Osteoblast (primary cell): ENCODE measurements at regions not wholly inside any gene's neighbourhood (a gene's known extent, or its start where the extent isn't known, plus 50 kb on each side); places are given as distances from the start of the nearest gene placed in this dataset.

Source experiments
- DNase-seq: peaks from one replicate; pipeline ENCODE4 v3.0.0; 2011; ENCODE audit warnings: low spot score, mixed read lengths; ENCODE audit not compliant: insufficient read length; ENCODE audit errors: missing footprints
- H2AFZ ChIP-seq: 2 replicates; pipeline ENCODE4 v1.6.0; 2011; ENCODE audit warnings: mild to moderate bottlenecking, low read length
- H3K27ac ChIP-seq: 2 replicates; pipeline ENCODE4 v1.5.1; 2011; ENCODE audit warnings: mild to moderate bottlenecking, low read depth, low read length, moderate library complexity
- H3K27me3 ChIP-seq: 2 replicates; pipeline ENCODE4 v1.6.0; 2012; ENCODE audit warnings: mild to moderate bottlenecking, control low read depth, inconsistent platforms, low read length, moderate library complexity; ENCODE audit not compliant: insufficient read depth
- H3K36me3 ChIP-seq: 2 replicates; pipeline ENCODE4 v1.5.1; 2011; ENCODE audit warnings: mild to moderate bottlenecking, low read length, control low read depth, moderate library complexity; ENCODE audit not compliant: insufficient read depth
- H3K4me1 ChIP-seq: 2 replicates; pipeline ENCODE4 v1.5.1; 2011; ENCODE audit warnings: mild to moderate bottlenecking, low read length, control low read depth, moderate library complexity; ENCODE audit not compliant: insufficient read depth
- H3K4me2 ChIP-seq: 2 replicates; pipeline ENCODE4 v1.6.0; 2011; ENCODE audit warnings: mild to moderate bottlenecking, low read length; ENCODE audit not compliant: insufficient read depth
- H3K4me3 ChIP-seq: fragments of 200-600 bp; sonication (generic); 3 replicates; pipeline ENCODE4 v1.5.1; 2012; ENCODE audit warnings: mild to moderate bottlenecking, low read length, inconsistent platforms; ENCODE audit not compliant: insufficient read depth
- H3K79me2 ChIP-seq: 2 replicates; pipeline ENCODE4 v1.6.0; 2012; ENCODE audit warnings: mild to moderate bottlenecking, low read length, control low read depth, inconsistent platforms; ENCODE audit not compliant: insufficient read depth
- H3K9me3 ChIP-seq: 2 replicates; pipeline ENCODE4 v1.5.1; 2011; ENCODE audit warnings: low read depth, low read length, control low read depth
- H4K20me1 ChIP-seq: 2 replicates; pipeline ENCODE4 v1.6.0; 2012; ENCODE audit warnings: mild to moderate bottlenecking, low read length, control low read depth; ENCODE audit not compliant: insufficient read depth
- TF ChIP-seq, protein P1 (sequence below): IDR thresholded peaks from 2 replicates; pipeline ENCODE4 v1.5.1; 2011; ENCODE audit warnings: mild to moderate bottlenecking, low read depth, low read length, moderate library complexity; ENCODE audit errors: extremely low read depth

DNA sequence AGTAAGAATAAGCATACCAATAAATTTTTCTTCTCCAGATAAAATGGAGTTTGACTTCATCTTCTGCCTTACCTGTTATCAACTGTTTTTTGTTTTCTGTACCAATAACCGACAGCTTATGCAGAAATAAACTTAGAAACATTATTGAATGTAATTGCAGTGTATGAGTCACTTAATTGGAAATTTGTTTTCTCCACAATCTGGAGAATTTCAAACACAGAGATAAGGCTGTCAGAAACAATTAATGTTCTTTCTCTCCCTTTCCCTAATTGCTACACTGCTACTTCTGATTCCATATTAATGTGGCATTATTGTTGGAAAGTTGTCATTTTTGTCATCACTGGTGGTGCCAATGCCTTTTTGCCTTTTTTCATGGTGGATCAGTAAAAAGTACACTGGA is 180.3 kb downstream of the SLCO4C1 start:
- Histone ChIP-seq H3K9me3 (no peaks in the 10 kb centered on the region), H4K20me1 (no peaks in the 10 kb centered on the region), H3K27ac (no peak overlapping the region), H3K27me3 (no peaks in the 10 kb centered on the region), H2AFZ (no peak overlapping the region), H3K4me3 (no peak overlapping the region), H3K4me2 (no peak overlapping the region), H3K4me1 (no peaks in the 10 kb centered on the region), H3K79me2 (no peaks in the 10 kb centered on the region), H3K36me3 (no peaks in the 10 kb centered on the region)
- TF ChIP-seq, protein P1, sequence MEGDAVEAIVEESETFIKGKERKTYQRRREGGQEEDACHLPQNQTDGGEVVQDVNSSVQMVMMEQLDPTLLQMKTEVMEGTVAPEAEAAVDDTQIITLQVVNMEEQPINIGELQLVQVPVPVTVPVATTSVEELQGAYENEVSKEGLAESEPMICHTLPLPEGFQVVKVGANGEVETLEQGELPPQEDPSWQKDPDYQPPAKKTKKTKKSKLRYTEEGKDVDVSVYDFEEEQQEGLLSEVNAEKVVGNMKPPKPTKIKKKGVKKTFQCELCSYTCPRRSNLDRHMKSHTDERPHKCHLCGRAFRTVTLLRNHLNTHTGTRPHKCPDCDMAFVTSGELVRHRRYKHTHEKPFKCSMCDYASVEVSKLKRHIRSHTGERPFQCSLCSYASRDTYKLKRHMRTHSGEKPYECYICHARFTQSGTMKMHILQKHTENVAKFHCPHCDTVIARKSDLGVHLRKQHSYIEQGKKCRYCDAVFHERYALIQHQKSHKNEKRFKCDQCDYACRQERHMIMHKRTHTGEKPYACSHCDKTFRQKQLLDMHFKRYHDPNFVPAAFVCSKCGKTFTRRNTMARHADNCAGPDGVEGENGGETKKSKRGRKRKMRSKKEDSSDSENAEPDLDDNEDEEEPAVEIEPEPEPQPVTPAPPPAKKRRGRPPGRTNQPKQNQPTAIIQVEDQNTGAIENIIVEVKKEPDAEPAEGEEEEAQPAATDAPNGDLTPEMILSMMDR: no peak
- no peak for DNase-seq

DNA sequence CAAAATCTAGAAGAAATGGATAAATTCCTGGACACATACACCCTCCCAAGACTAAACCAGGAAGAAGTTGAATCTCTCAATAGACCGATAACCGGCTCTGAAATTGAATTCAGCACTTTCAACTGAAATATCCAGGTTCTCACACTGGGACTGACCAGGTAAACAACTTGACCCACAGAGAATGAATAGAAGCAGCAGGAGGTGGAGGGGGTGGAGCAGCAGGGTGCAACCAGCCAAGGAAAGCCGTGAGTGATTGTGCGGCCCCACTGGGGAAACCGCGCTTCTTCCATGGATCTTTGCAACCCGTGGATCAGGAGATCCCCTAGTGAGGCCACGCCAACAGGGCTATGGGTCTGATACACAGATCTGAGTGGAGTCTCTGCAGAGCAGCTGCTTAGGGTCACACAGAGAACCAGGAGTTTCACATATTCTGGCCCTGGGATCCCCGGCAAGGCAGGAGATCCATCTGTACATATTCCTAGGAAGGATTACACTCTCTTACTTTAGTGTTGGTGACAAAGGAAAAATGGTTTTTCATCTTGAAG is 181.5 kb downstream of the SLCO4C1 start:
- Histone ChIP-seq H3K36me3 (no peaks in the 10 kb centered on the region), H3K27ac (no peak overlapping the region), H3K27me3 (no peaks in the 10 kb centered on the region), H2AFZ (no peak overlapping the region), H3K4me1 (no peaks in the 10 kb centered on the region), H3K4me2 (no peak overlapping the region), H3K9me3 (no peaks in the 10 kb centered on the region), H4K20me1 (no peaks in the 10 kb centered on the region), H3K4me3 (no peak overlapping the region), H3K79me2 (no peaks in the 10 kb centered on the region)
- TF ChIP-seq, protein P1: no peak
- no peak for DNase-seq

DNA sequence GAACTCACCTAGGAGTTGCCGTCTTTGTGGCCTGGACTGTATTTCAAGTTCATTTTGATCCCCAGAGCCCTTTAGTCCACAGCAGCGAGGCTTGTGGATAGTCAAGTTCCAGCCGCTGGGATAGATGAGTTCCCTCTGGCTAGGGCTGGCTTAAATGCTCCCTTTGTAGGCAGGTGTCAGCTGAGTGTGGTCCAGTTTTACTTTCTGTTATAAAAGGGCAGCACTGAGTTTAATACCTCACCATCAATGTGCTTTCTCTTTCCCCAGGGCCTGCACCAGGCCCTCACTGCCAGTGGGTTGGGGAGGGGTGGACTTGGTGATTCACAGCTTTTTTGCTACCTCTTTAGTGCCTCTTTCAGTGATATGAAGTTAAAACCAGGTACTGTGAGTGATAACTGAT is 188.2 kb downstream of the SLCO4C1 start:
- Histone ChIP-seq H3K4me1 (no peaks in the 10 kb centered on the region), H3K27ac (no peak overlapping the region), H3K4me2 (no peak overlapping the region), H3K27me3 (no peaks in the 10 kb centered on the region), H2AFZ (no peak overlapping the region), H3K4me3 (no peak overlapping the region), H4K20me1 (no peaks in the 10 kb centered on the region), H3K79me2 (no peaks in the 10 kb centered on the region), H3K9me3 (no peaks in the 10 kb centered on the region), H3K36me3 (no peaks in the 10 kb centered on the region)
- no peak for DNase-seq
- TF ChIP-seq, protein P1: no peak

DNA sequence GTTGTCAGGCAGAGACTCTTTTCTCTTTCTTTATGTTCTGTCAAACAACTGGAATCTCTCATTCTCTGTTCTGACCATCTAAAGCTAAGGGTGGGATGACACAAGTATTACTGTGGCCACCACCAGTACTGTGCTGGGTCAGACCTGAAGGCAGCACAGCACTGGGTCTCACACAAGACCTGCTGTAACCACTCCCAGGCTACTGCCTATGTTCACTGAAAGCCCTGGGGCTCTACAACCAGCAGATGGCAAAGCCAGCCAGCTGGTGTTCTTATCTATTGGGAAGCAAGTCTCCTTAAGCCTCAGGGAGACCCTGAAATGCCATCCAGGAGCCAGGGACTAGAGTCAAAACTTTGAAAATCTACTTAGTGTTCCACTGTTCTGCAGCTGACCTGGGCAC is 189.5 kb downstream of the SLCO4C1 start:
- no peak overlapping the region for H3K4me3 ChIP-seq
- TF ChIP-seq, protein P1: no peak
- H3K27ac ChIP-seq: no peak overlapping the region
- H3K4me2 ChIP-seq: no peak overlapping the region
- H3K79me2 ChIP-seq: no peaks in the 10 kb centered on the region
- no peaks in the 10 kb centered on the region for H4K20me1 ChIP-seq
- DNase-seq: no peak
- no peaks in the 10 kb centered on the region for H3K4me1 ChIP-seq
- no peaks in the 10 kb centered on the region for H3K9me3 ChIP-seq
- no peaks in the 10 kb centered on the region for H3K27me3 ChIP-seq
- no peak overlapping the region for H2AFZ ChIP-seq
- H3K36me3 ChIP-seq: no peaks in the 10 kb centered on the region
